Suppressor macrophage treated with lipopolysaccharide for 4 hours (primary cell): ENCODE measurements at regions not wholly inside any gene's neighbourhood (a gene's known extent, or its start where the extent isn't known, plus 50 kb on each side); places are given as distances from the start of the nearest gene placed in this dataset.
"Not testable (repeated sequence)": the region's sequence is repeated elsewhere in the genome, so short reads cannot be mapped to it uniquely, and the experiment has no call there.

Experiments used
- DNase-seq: peaks from one replicate; pipeline ENCODE4 v3.0.0-alpha.2; 2020

- peak; percentile 28 for DNase-seq
These were observed 70.6 kb upstream of the SEPTIN5 start for GRCh38 chr22:19643448-19644313.

- peak; percentile 30 for DNase-seq
These were observed 69.7 kb upstream of the SEPTIN5 start for GRCh38 chr22:19644314-19645223.

- DNase-seq = no peak
These were observed 68.9 kb upstream of the SEPTIN5 start for GRCh38 chr22:19645391-19645790.

GRCh38 chr22:19645905-19646304 is 68.4 kb upstream of the SEPTIN5 start:
- no peak for DNase-seq

GRCh38 chr22:19646383-19646782 is 67.9 kb upstream of the SEPTIN5 start:
- no peak for DNase-seq

- peak; percentile 13 for DNase-seq
These were observed 65.8 kb upstream of the SEPTIN5 start for GRCh38 chr22:19648419-19648929.

GRCh38 chr22:19652316-19652715 is 62.0 kb upstream of the SEPTIN5 start:
- DNase-seq = no peak

GRCh38 chr22:19654338-19654987 is 59.8 kb upstream of the SEPTIN5 start:
- no peak for DNase-seq

GRCh38 chr22:19655399-19655798 is 58.9 kb upstream of the SEPTIN5 start:
- no peak for DNase-seq

GRCh38 chr22:19656541-19657251 is 57.6 kb upstream of the SEPTIN5 start:
- DNase-seq = no peak

- DNase-seq = no peak
These were observed 56.8 kb upstream of the SEPTIN5 start for GRCh38 chr22:19657252-19658056.

GRCh38 chr22:19658057-19658966 is 56.0 kb upstream of the SEPTIN5 start:
- no peak for DNase-seq

GRCh38 chr22:19658967-19659804 is 55.1 kb upstream of the SEPTIN5 start:
- DNase-seq = no peak

- DNase-seq = no peak
These were observed 54.4 kb upstream of the SEPTIN5 start for GRCh38 chr22:19659805-19660345.

- not testable (repeated sequence) for DNase-seq
These were observed 53.7 kb upstream of the SEPTIN5 start for GRCh38 chr22:19660583-19660982.

- no peak for DNase-seq
These were observed 53.1 kb upstream of the SEPTIN5 start for GRCh38 chr22:19661156-19661555.

- DNase-seq = not testable (repeated sequence)
These were observed 52.1 kb upstream of the SEPTIN5 start for GRCh38 chr22:19662049-19662684.

GRCh38 chr22:19663286-19663815 is 51.0 kb upstream of the SEPTIN5 start:
- peak; percentile 53 for DNase-seq
